ENCODE measurements at regions not wholly inside any gene's neighbourhood (a gene's known extent, or its start where the extent isn't known, plus 50 kb on each side); places are given as distances from the start of the nearest gene placed in this dataset.
"Not testable (repeated sequence)": the region's sequence is repeated elsewhere in the genome, so short reads cannot be mapped to it uniquely, and the experiment has no call there.

- not testable (repeated sequence) for DNase-seq; H3K4me3 ChIP-seq (ENCODE audit: low read depth, low read length); H3K36me3 ChIP-seq; H3K9me3 ChIP-seq (ENCODE audit: severe bottlenecking); H3K27me3 ChIP-seq (ENCODE audit: insufficient read depth, low read depth, severe bottlenecking); H3K27ac ChIP-seq
These were observed 3966.2 kb upstream of the OR11H1 start for GRCh38 chr22:11561744-11562143.

DNA sequence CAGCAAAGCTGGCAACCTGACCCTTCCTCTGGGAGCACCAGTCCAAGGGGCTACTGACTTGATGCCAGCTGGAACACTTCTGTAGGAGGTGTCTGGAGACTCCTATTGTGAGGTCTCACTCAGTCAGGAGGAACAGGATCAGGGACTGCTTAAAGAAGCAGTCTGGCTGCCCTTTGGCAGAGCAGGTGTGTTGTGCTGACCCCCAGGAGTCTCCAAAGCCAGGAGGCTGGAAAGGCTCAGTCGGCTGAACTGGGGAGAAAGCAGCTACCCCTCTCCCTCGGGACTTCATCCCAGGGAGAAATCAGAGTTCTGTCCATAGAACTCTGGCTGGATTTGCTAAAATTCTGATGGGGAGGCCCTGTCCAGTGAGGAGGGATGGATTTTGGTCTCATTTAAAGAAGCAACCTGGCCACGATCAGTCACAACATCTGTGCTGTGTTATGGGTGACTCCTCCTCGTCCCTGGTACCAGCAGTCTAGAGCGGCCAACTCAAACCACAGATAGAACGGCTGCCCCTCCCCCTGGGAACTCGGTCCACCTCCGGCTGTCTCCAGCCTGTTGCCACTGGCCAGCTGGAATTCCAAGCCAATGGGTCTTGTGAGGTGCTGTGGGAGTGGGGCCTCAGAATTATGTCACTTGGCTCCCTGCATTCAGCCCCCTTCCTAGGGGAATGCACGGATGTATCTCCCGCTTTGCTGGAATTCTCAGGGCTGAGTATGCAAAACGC lies 3959.0 kb upstream of the OR11H1 start:
- H3K36me3 ChIP-seq; H3K4me3 ChIP-seq (ENCODE audit: low read depth, low read length); H3K27me3 ChIP-seq (ENCODE audit: insufficient read depth, low read depth, severe bottlenecking); H3K9me3 ChIP-seq (ENCODE audit: severe bottlenecking); DNase-seq; H3K27ac ChIP-seq: not testable (repeated sequence)

DNA sequence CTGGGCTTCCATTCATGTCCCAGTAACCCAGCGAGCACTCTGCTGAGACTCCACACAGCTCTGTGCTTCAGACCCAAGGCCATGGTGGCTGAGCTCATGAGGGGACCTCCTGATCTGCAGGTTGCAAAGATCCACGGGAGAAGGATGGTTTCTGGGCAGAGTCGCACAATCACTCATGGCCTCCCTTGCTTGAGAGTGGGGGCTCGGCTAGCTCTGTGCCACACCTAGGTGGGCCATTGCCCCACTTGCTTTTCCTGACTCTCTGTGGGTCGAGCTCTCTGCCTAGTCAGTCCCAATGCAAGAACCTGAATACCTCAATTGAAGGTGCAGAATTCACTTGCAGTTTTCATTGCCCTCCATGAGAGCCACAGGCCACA lies 3958.4 kb upstream of the OR11H1 start:
- DNase-seq; H3K4me3 ChIP-seq (ENCODE audit: low read depth, low read length); H3K27ac ChIP-seq: not testable (repeated sequence)

GRCh38 chr22:11573154-11573553 lies 3954.8 kb upstream of the OR11H1 start:
- not testable (repeated sequence) for DNase-seq; H3K27ac ChIP-seq; H3K36me3 ChIP-seq; H3K9me3 ChIP-seq (ENCODE audit: severe bottlenecking); H3K27me3 ChIP-seq (ENCODE audit: insufficient read depth, low read depth, severe bottlenecking); H3K4me3 ChIP-seq (ENCODE audit: low read depth, low read length)

More for the DNA sequence above, 3958.4 kb upstream of the OR11H1 start:
- H3K9me3 ChIP-seq (ENCODE audit: severe bottlenecking); H3K36me3 ChIP-seq; H3K27me3 ChIP-seq (ENCODE audit: insufficient read depth, low read depth, severe bottlenecking): not testable (repeated sequence)

DNA sequence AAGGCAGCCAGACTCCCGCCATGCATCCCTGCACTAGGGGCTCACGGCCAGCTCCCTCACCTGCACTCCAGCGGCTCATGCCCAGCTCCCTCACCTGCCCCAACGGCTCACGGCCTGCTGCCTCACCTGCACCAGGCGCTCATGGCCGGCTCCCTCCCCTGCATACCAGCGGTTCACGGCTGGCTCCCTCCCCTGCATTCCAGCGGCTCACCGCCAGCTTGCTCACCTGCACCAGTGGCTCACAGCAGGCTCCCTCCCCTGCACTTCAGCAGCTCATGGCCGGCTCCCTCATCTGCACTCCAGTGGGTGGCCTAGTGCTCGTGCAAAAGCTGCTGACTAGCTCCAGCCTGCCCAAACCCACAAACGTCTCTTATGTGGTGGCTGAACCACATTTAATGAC lies 3953.8 kb upstream of the OR11H1 start:
- H3K36me3 ChIP-seq; H3K27ac ChIP-seq; H3K4me3 ChIP-seq (ENCODE audit: low read depth, low read length); DNase-seq; H3K27me3 ChIP-seq (ENCODE audit: insufficient read depth, low read depth, severe bottlenecking); H3K9me3 ChIP-seq (ENCODE audit: severe bottlenecking): not testable (repeated sequence)

GRCh38 chr22:11574659-11575058 lies 3953.3 kb upstream of the OR11H1 start:
- DNase-seq; H3K36me3 ChIP-seq; H3K27me3 ChIP-seq (ENCODE audit: insufficient read depth, low read depth, severe bottlenecking); H3K27ac ChIP-seq; H3K9me3 ChIP-seq (ENCODE audit: severe bottlenecking); H3K4me3 ChIP-seq (ENCODE audit: low read depth, low read length): not testable (repeated sequence)

DNA sequence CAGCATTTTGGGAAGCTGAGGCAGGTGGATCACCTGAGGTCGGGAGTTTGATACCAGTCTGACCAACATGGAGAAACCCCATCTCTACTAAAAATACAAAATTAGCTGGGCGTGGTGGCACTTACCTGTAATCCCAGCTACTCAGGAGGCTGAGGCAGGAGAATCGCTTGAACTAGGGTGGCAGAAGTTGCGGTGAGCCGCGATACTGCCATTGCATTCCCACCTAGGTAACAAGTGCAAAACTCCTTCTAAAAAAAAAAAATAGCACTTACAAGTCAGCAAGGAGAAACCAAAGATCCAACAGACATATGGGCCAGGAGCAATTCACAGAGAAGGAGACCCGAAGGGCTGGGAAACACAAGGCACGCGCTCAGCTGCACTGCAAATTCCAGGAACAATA lies 3951.3 kb upstream of the OR11H1 start:
- H3K9me3 ChIP-seq (ENCODE audit: severe bottlenecking); H3K4me3 ChIP-seq (ENCODE audit: low read depth, low read length); H3K36me3 ChIP-seq; H3K27me3 ChIP-seq (ENCODE audit: insufficient read depth, low read depth, severe bottlenecking); DNase-seq; H3K27ac ChIP-seq: not testable (repeated sequence)

DNA sequence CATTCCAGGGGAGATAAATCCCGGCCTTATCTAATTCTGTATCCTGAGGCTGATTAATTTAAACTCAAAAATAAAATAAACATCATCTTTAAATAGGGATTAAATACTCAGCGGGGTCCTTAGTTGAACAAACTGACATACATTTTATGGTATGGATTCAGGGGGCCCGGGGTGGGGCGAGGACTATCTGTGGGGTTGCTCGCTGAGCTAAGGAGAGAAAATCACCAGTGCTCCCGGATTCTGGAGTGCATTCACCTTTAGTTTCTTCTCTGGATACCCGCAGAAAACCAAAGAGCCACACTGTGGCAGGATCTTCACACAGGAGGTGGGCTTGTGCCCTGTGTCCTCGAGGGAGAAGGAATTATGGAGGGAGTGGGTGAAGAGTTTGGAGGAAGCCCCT lies 3949.9 kb upstream of the OR11H1 start:
- not testable (repeated sequence) for H3K36me3 ChIP-seq; H3K27ac ChIP-seq; H3K27me3 ChIP-seq (ENCODE audit: insufficient read depth, low read depth, severe bottlenecking); DNase-seq; H3K9me3 ChIP-seq (ENCODE audit: severe bottlenecking); H3K4me3 ChIP-seq (ENCODE audit: low read depth, low read length)

- H3K27ac ChIP-seq; H3K27me3 ChIP-seq (ENCODE audit: insufficient read depth, low read depth, severe bottlenecking); H3K9me3 ChIP-seq (ENCODE audit: severe bottlenecking); H3K36me3 ChIP-seq; DNase-seq; H3K4me3 ChIP-seq (ENCODE audit: low read depth, low read length): not testable (repeated sequence)
These were observed 3949.4 kb upstream of the OR11H1 start for GRCh38 chr22:11578551-11578950.

- not testable (repeated sequence) for H3K27me3 ChIP-seq (ENCODE audit: insufficient read depth, low read depth, severe bottlenecking); H3K27ac ChIP-seq; H3K9me3 ChIP-seq (ENCODE audit: severe bottlenecking); H3K36me3 ChIP-seq; H3K4me3 ChIP-seq (ENCODE audit: low read depth, low read length); DNase-seq
These were observed 3945.9 kb upstream of the OR11H1 start for GRCh38 chr22:11582048-11582447.

- H3K4me3 ChIP-seq (ENCODE audit: low read depth, low read length); H3K27me3 ChIP-seq (ENCODE audit: insufficient read depth, low read depth, severe bottlenecking); H3K9me3 ChIP-seq (ENCODE audit: severe bottlenecking); DNase-seq; H3K27ac ChIP-seq; H3K36me3 ChIP-seq: not testable (repeated sequence)
These were observed 3943.8 kb upstream of the OR11H1 start for GRCh38 chr22:11584231-11584630.

DNA sequence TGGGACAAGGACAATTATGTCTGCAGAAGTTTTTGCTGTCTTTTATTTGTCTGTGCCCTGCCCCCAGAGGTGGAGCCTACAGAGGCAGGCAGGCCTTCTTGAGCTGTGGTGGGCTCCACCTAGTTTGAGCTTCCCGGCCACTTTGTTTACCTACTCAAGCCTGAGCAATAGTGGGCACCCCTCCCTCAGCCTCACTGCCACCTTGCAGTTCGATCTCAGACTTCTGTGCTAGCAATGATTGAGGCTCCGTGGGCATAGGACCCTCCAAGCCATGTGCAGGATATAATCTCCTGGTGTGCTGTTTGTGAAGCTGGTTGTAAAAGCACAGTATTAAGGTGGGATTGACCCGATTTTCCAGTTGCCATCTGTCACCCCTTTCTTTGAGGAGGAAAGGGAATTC lies 3933.4 kb upstream of the OR11H1 start:
- not testable (repeated sequence) for H3K4me3 ChIP-seq (ENCODE audit: low read depth, low read length); DNase-seq; H3K27ac ChIP-seq; H3K9me3 ChIP-seq (ENCODE audit: severe bottlenecking); H3K36me3 ChIP-seq; H3K27me3 ChIP-seq (ENCODE audit: insufficient read depth, low read depth, severe bottlenecking)

All from WERI-Rb-1 (cell line).